Endothelial cell (in vitro differentiated cells): ENCODE measurements at regions not wholly inside any gene's neighbourhood (a gene's known extent, or its start where the extent isn't known, plus 50 kb on each side); places are given as distances from the start of the nearest gene placed in this dataset.

Experiments
- DNase-seq: peaks from one replicate; pipeline ENCODE4 v3.0.0; 2021; ENCODE audit warnings: low spot score
- H3K27ac Mint-ChIP-seq: one replicate; pipeline ENCODE4 v1.8.0; 2021; ENCODE audit warnings: mixed read lengths, inconsistent platforms; ENCODE audit not compliant: unreplicated experiment
- H3K27me3 Mint-ChIP-seq: one replicate; pipeline ENCODE4 v1.8.0; 2021; ENCODE audit warnings: mild to moderate bottlenecking, moderate library complexity, mixed read lengths, inconsistent platforms; ENCODE audit not compliant: unreplicated experiment
- H3K36me3 Mint-ChIP-seq: one replicate; pipeline ENCODE4 v1.8.0; 2021; ENCODE audit warnings: mild to moderate bottlenecking, low read depth, mixed read lengths, inconsistent platforms; ENCODE audit not compliant: unreplicated experiment
- H3K4me1 Mint-ChIP-seq: one replicate; pipeline ENCODE4 v1.8.0; 2021; ENCODE audit warnings: mild to moderate bottlenecking, mixed read lengths, inconsistent platforms; ENCODE audit not compliant: unreplicated experiment
- H3K4me3 Mint-ChIP-seq: one replicate; pipeline ENCODE4 v1.8.0; 2021; ENCODE audit warnings: mild to moderate bottlenecking, mixed read lengths, inconsistent platforms; ENCODE audit not compliant: unreplicated experiment
- H3K9me3 Mint-ChIP-seq: one replicate; pipeline ENCODE4 v1.8.0; 2021; ENCODE audit warnings: mixed read lengths, inconsistent platforms; ENCODE audit not compliant: unreplicated experiment
- CTCF ChIP-seq: fragments of 200-600 bp; sonication (generic); IDR thresholded peaks from one replicate; pipeline ENCODE4 v1.5.0; 2021; ENCODE audit warnings: antibody characterized with exemption; ENCODE audit not compliant: unreplicated experiment

GRCh38 chr4:137422666-137423065 lies 109.6 kb downstream of the PCDH18 start:
- H3K9me3 Mint-ChIP-seq: no peaks in the 10 kb centered on the region
- H3K4me3 Mint-ChIP-seq: no peak overlapping the region
- no peaks in the 10 kb centered on the region for H3K4me1 Mint-ChIP-seq
- TF ChIP-seq CTCF: no peak
- no peaks in the 10 kb centered on the region for H3K27me3 Mint-ChIP-seq
- no peaks in the 10 kb centered on the region for H3K36me3 Mint-ChIP-seq
- no peak overlapping the region for H3K27ac Mint-ChIP-seq
- no peak for DNase-seq

- no peaks in the 10 kb centered on the region for H3K4me1 Mint-ChIP-seq
- no peak for TF ChIP-seq CTCF
- H3K27me3 Mint-ChIP-seq: no peaks in the 10 kb centered on the region
- H3K4me3 Mint-ChIP-seq: no peak overlapping the region
- no peaks in the 10 kb centered on the region for H3K36me3 Mint-ChIP-seq
- H3K9me3 Mint-ChIP-seq: no peaks in the 10 kb centered on the region
- no peak overlapping the region for H3K27ac Mint-ChIP-seq
- DNase-seq: no peak
Measured at GRCh38 chr4:137421796-137422195, 110.5 kb downstream of the PCDH18 start.

GRCh38 chr4:137420901-137421396 lies 111.3 kb downstream of the PCDH18 start:
- no peak for TF ChIP-seq CTCF
- Mint-ChIP-seq H3K4me3 (no peak overlapping the region), H3K36me3 (no peaks in the 10 kb centered on the region), H3K9me3 (no peaks in the 10 kb centered on the region), H3K27me3 (no peaks in the 10 kb centered on the region), H3K4me1 (no peaks in the 10 kb centered on the region), H3K27ac (no peak overlapping the region)
- no peak for DNase-seq

- DNase-seq: no peak
- TF ChIP-seq CTCF: no peak
- H3K27me3 Mint-ChIP-seq: no peaks in the 10 kb centered on the region
- no peaks in the 10 kb centered on the region for H3K4me1 Mint-ChIP-seq
- H3K4me3 Mint-ChIP-seq: no peak overlapping the region
- H3K27ac Mint-ChIP-seq: no peak overlapping the region
- H3K9me3 Mint-ChIP-seq: no peaks in the 10 kb centered on the region
- no peaks in the 10 kb centered on the region for H3K36me3 Mint-ChIP-seq
Measured at GRCh38 chr4:137417676-137418075, 114.6 kb downstream of the PCDH18 start.

- no peak overlapping the region for H3K27ac Mint-ChIP-seq
Measured at GRCh38 chr4:137414802-137415201, 117.5 kb downstream of the PCDH18 start.

More at GRCh38 chr4:137414802-137415201, 117.5 kb downstream of the PCDH18 start:
- Mint-ChIP-seq H3K27me3 (no peaks in the 10 kb centered on the region), H3K36me3 (no peaks in the 10 kb centered on the region), H3K4me3 (no peak overlapping the region), H3K9me3 (no peaks in the 10 kb centered on the region), H3K4me1 (no peaks in the 10 kb centered on the region)
- no peak for TF ChIP-seq CTCF
- DNase-seq: no peak
